ENCODE measurements at regions not wholly inside any gene's neighbourhood (a gene's known extent, or its start where the extent isn't known, plus 50 kb on each side); places are given as distances from the start of the nearest gene placed in this dataset.

- WGBS (ENCODE audit: missing lambda C conversion rate), result 42% methylated on average over 12 of the region's 12 CpGs
- CTCF ChIA-PET, result interaction anchor here (1.3 to 17.5 kb wide), 4 partner anchors 11 to 127 kb away, joined by 3 to 185 read pairs (median 42); no protein-coding TSS in a partner anchor
- ATAC-seq, result no peak
Observed at GRCh38 chr15:98417346-98417745, 231.0 kb upstream of the IGF1R start.

GRCh38 chr15:98418122-98418521 is 230.2 kb upstream of the IGF1R start:
- Histone ChIP-seq H3K4me3 (no peak overlapping the region), H3K9me3 (peaks cover 3% of the 10 kb centered on the region; the same call in 1 of the 3 replicates), H3K4me2 (no peak overlapping the region), H3K4me1 (peaks cover 12% of the 10 kb centered on the region; the same call in 2 of the 3 replicates), H3K27ac (no peak overlapping the region)
- FAIRE-seq (no peak), DNase-seq (ENCODE audit: low read depth in 1 of 2, low spot score in 1 of 2) (no peak), ATAC-seq (no peak)
- ChIA-PET CTCF (interaction anchor here (1.3 to 17.5 kb wide), 4 partner anchors 10 to 123 kb away, joined by 3 to 185 read pairs (median 54); no protein-coding TSS in a partner anchor), POLR2A (no interaction called here)
- WGBS (ENCODE audit: missing lambda C conversion rate), result 29% methylated on average over 11 of the region's 11 CpGs
- TF ChIP-seq RCOR1 (IDR thresholded peaks at IDR 0.05; ENCODE audit: low read depth, low read length), result no peak
- TF ChIP-seq FOXS1 (CRISPR knock-in tag; IDR thresholded peaks at IDR 0.05), result no peak
- TF ChIP-seq FOSB (CRISPR knock-in tag; IDR thresholded peaks at IDR 0.05), result no peak
- TF ChIP-seq RARB (CRISPR knock-in tag; IDR thresholded peaks at IDR 0.05), result no peak
- no peak for TF ChIP-seq GATA3 (IDR thresholded peaks at IDR 0.05; ENCODE audit: borderline replicate concordance)
- TF ChIP-seq ESRRA (IDR thresholded peaks at IDR 0.05; ENCODE audit: borderline replicate concordance, low read length), result no peak
- no peak for TF ChIP-seq USF2 (IDR thresholded peaks at IDR 0.05)
- TF ChIP-seq TP53 (CRISPR knock-in tag; IDR thresholded peaks at IDR 0.05), result no peak
- TF ChIP-seq CTCF (IDR thresholded peaks at IDR 0.05), result no peak
- no peak for TF ChIP-seq RNF2 (IDR thresholded peaks at IDR 0.05; ENCODE audit: borderline replicate concordance, low read depth)
- TF ChIP-seq RFX5 (IDR thresholded peaks at IDR 0.05), result no peak
- TF ChIP-seq PHF8 (IDR thresholded peaks at IDR 0.05; ENCODE audit: borderline replicate concordance, low read depth), result no peak
- TF ChIP-seq EHMT2 (IDR thresholded peaks at IDR 0.05; ENCODE audit: low read depth), result no peak
- no peak for TF ChIP-seq CEBPB (IDR thresholded peaks at IDR 0.05)
- no peak for TF ChIP-seq FOSL2 (IDR thresholded peaks at IDR 0.05)
- no peak for TF ChIP-seq FOSL2 (CRISPR knock-in tag; IDR thresholded peaks at IDR 0.05)
- TF ChIP-seq MAX (IDR thresholded peaks at IDR 0.05), result no peak
- TF ChIP-seq CHD2 (IDR thresholded peaks at IDR 0.05; ENCODE audit: low read length, partially characterized antibody), result no peak
- no peak for TF ChIP-seq HEYL (CRISPR knock-in tag; IDR thresholded peaks at IDR 0.05)
- no peak for TF ChIP-seq SMC3 (IDR thresholded peaks at IDR 0.05)
- TF ChIP-seq ZFP36 (IDR thresholded peaks at IDR 0.05; ENCODE audit: borderline replicate concordance, partially characterized antibody), result no peak

More at GRCh38 chr15:98417346-98417745, 231.0 kb upstream of the IGF1R start:
- no peak for TF ChIP-seq SMC3 (IDR thresholded peaks at IDR 0.05)
- TF ChIP-seq KDM5A (IDR thresholded peaks at IDR 0.05), result no peak
- no peak for TF ChIP-seq SREBF2 (IDR thresholded peaks at IDR 0.05)
- TF ChIP-seq ELK1 (IDR thresholded peaks at IDR 0.05; ENCODE audit: low read depth, low read length), result no peak
- TF ChIP-seq RNF2 (IDR thresholded peaks at IDR 0.05; ENCODE audit: borderline replicate concordance, low read depth), result no peak
- TF ChIP-seq ZC3H11A (IDR thresholded peaks at IDR 0.05), result no peak
- DNase-seq (ENCODE audit: low read depth in 1 of 2, low spot score in 1 of 2) (no peak), FAIRE-seq (no peak)
- POLR2A ChIA-PET, result no interaction called here
- H3K4me2 ChIP-seq, result no peak overlapping the region
- H3K9me3 ChIP-seq, result peaks cover 5% of the 10 kb centered on the region; the same call in 1 of the 3 replicates
- peaks cover 17% of the 10 kb centered on the region; the same call in 2 of the 3 replicates for H3K4me1 ChIP-seq
- H3K27ac ChIP-seq, result no peak overlapping the region
- H3K4me3 ChIP-seq, result no peak overlapping the region

Data from A549 (cell line).